Hematopoietic multipotent progenitor cell treated with erythropoietin and hydrocortisone succinate and interleukin-3 and kit ligand, for 4 days (in vitro differentiated cells): ENCODE measurements at regions not wholly inside any gene's neighbourhood (a gene's known extent, or its start where the extent isn't known, plus 50 kb on each side); places are given as distances from the start of the nearest gene placed in this dataset.

Experiments used
- DNase-seq: peaks from one replicate; pipeline ENCODE4 v3.0.0-alpha.2; 2015

DNA sequence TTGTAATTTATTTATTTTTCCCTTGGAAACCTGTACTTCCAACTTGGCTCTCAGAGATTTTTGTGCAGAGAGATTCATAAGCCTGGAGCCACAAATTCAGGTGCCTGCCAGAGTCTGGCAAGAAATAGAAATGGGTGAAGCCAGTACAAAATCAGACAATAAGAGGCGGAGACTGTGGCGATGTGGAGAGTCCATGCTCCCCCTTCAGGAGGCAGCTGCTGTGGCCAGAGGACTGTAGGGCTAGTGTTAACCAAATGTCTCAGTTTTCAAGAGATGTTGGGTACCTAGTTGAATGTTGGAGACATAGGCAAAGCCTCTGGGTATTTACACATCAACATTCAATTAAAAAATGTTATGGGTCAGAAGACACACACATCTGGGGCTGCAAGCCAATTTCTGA lies 208.6 kb downstream of the PSAT1 start:
- DNase-seq, result no peak

DNA sequence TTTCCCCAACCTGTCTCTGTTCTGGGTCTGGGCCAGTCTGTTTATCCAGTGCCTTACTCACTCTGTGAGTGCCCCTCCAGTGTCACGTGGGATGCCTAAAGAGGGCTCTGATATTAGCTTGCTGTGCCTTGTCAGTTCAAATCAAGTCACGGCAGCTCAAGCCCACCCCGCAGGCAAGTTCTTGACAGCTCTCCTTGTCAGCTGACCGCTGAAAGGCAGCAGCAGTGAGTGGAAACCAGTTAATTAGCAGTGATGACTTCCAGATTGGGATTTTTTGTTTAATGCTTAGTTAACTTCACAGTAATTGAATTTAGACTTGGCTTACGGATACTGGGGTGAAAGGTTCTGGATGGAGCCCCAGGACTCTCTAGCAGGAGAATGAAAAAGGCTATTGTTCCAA lies 210.1 kb downstream of the PSAT1 start:
- no peak for DNase-seq

DNA sequence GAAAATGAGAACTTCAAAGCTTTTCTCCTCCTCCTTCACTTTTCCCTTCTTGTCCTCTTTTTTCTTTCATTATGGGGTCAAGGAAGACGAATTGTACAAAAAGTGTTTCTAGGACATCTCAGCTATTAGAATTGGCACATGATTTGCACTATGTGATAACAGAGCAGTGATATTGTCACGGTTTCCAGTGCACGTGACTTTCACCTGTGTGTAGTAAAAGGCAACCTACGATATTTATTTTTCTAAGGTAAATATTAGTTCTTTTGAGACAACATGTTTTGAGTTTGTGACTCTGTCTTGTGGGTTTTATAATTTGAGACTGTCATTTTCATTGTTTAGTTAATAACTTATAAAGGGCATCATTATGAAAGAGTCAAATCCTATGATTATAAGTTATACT lies 213.1 kb downstream of the PSAT1 start:
- DNase-seq, result no peak

DNA sequence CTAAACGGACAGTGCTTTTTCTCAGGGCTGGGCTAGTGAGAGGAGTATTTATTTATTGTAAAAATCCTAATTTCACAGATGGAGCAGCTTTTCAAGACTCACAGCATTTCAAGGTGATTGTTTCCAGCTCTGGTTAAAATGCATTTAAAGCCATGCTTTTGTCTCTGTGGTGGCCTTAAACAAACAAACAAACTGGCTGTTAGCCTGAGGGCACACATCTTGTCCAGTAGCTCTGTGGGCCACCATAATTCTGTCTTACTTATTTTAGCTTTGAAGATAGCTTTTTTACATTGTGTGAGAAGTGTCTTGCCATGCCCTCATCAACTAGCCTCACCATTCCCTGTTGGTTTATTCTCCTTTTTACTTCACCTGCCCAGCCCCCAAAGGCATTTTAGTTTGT lies 218.2 kb downstream of the PSAT1 start:
- no peak for DNase-seq

DNA sequence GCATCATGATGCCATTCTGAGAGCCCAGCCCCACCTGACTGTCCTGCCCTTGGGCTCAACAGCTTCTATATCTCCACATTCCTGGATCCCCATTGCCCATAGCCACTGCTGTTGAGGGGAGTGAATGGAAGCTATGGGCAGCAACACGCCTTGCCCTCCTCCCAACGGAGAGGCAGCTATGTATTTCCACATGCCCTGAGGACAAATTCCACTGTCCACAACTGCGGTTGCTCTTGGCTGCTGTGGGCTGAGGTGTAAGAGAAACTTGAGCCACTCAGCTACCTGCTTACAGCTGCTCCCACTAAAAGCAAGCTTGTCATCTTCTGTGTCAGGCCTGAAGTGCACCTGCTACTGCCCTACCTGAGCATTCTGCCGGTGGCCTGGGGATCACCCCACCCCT lies 222.9 kb downstream of the PSAT1 start:
- DNase-seq, result no peak

DNA sequence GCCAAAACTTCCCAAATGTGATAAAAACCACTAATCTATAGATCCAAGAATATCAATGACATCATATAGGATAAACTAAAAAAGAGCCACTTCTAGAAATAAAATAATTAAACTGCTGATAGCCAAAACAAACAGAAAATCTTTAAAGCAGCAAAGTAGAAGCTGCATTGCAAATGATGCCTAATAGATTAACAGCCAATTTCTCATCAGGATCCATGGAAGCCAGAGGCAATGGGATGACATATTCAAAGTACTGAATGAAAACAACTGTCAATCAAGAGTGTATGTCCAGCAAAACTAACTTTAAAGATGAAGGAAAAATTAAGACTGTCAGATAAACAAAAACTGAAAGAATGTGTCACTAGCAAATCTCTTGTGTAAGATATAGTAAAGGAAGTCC lies 224.8 kb downstream of the PSAT1 start:
- DNase-seq, result no peak

DNA sequence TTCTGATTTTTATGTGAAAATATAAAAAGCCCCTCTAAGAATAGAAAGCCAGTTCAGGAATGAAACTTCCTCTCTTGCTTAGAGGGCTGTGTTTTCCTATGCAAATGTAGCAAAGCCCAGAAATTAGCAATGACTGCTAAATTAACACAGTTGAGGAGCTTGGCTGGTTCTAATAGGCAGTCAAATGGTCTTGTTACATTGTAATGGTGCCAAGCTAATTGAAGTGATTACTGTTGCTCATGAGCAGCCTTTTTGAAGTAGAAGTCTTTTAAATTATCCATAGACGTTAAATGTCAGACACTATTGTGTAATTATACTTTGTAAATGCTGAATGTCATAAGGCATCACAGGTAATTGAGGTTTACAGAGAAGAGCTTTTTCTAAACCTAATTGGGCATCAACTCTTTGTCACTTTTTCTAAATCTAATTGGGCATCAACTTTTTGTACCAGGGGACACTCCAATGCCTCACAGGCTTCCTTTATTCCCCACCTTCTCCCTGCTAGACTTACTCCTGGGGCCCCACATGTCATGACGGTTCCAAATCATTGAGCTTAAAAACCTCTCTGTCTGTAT lies 229.1 kb downstream of the PSAT1 start:
- no peak for DNase-seq

DNA sequence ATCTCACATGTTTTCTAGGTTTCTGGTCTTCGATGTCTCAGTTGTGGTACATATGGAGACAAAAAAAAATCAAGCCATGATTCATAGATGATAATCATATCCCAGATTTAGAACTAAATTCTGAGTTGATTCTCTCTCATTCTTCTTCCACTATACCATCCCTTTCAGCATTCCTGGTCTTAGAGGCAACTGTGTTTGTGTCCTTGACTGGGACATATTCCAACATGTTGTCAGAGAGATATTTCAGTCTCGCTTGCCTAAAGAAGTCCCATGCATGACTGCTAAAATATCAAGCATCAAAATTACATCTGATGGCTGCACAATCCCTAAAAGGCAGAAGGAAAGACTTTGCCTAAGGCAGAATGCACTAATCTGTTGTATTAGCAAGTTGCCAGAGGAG lies 236.6 kb downstream of the PSAT1 start:
- DNase-seq, result no peak

DNA sequence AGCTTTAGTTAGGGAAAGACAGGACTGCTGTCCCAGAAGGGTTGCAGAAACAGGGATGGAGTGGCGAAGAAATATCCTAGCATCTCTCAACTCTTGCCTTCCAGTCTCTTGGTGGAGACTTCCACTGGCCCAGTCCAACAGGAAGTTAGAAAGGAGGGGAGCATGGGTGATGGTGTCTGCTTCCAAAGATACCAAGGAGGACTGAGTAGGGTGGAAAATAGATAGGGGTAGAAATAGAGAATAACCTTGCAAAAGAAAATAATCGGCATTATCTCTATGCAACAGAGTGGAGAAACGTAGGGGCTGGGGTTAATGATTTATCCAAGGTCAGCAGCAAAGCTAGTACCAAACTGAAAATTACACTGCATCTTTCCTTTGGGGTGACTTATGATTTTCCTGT lies 242.3 kb downstream of the PSAT1 start:
- peak; percentile 65 for DNase-seq

DNA sequence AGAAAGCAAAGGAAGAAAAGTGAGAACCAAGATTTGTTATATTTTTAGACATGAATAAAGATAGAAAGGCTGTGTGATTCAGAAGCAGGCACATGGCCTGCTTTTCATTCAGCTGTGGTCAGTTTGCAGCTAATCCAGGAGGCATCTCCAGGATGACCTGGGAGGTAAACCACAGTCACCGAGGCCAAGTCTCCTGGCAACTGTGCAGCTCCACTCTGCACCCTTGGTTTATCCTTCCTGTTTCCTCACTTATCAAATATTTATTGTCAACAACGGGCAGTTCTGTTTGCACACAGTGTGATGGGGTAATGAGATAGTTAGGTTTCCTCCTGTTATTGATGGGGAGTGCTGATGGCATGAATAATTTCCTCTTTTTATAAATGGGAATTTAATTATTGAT lies 243.0 kb downstream of the PSAT1 start:
- DNase-seq, result no peak

DNA sequence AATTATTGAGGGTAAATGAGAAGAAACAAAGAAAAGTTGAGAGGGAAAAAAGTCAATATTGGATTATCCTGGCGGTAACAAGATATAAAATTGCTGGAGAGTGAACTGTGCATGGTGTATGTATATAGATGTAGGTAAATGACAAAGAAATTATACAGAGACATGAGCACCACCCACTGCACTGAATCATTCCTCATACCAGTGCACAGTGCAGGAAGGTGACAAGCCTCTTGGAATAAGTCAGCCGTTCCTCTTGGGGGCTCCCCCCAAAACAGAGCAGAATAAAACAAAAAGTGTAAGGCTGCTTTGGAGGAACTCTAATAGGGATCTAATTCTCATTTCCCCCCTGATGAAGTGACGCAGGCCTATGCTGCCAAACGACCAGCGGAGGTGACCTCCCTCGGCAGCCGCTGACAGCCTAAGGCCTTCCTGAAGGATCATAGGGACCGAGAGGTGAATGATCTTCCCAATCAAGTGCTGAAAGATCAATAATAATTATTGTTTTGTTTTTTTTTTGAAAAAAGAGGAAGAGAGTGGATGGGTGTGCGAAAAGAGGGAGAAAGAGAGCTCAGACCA lies 245.0 kb downstream of the PSAT1 start:
- DNase-seq, result no peak

DNA sequence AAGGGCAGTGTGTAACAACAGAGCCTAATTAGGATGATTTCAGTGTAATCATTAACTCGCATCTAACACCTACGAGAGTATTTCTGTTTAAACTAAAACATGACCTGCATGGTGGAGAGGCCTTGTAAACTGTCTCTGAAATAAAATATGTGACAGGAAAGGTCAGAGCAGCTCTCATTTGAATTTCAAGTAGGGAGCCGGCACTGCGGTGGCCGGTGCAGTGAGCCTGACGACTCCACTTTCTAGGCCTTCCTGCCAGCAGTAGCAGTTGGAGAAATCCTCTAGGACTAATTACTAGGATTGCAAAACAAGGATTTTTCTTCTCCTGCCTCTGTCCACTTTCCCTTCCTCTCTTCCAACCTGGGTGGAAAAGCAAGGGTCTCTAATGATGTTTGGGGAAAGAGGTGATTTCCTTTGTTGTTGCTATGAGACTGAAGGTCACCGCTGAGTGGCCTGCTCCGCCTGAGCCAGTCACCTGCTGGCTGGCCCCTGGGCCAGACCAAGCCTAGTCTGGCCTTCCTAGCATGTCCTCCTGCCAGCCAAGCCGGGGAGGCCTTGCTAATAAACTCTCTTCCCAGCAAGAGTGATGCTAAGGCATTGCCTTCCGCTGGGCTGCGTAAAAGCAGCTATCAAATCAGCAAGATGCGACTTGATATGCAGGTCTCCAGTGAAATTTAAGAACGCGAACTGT lies 245.7 kb downstream of the PSAT1 start:
- no peak for DNase-seq

DNA sequence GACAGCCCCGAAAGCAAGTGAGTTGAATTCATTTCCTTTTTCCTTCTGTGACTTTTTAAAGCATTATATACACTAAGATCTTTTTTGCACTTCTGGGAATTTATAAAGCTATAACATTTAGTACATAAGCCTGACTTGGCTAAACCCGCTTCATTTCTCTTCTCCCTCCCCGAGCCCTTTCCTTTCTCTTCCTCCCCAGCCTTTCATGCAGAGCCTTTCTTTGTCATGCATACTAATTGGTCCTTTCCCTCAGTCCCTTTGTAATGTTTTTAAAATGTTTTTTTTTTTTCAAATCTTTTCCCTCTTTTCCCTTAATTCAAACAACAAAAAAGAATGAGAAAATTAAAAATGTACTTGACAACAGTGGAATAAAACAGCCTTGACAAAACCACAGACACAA lies 246.4 kb downstream of the PSAT1 start:
- DNase-seq, result no peak

DNA sequence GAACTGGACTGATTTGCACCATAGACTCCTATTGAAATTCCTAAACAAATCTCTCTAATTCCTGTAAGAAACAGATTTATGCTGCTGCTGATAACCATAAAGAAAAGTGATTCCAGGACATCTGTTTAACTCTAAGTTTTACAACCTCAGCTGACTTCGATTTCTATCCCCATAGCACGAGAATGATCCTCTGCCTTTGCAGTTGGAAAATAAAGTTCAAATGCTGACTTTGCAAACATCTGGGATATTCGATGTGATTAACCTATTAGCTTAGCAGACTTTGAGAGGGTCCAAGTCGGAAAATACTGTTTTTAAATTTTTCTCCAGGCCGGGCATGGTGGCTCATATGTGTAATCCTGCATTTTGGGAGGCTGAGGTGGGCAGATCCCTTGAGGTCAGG lies 247.3 kb downstream of the PSAT1 start:
- no peak for DNase-seq

DNA sequence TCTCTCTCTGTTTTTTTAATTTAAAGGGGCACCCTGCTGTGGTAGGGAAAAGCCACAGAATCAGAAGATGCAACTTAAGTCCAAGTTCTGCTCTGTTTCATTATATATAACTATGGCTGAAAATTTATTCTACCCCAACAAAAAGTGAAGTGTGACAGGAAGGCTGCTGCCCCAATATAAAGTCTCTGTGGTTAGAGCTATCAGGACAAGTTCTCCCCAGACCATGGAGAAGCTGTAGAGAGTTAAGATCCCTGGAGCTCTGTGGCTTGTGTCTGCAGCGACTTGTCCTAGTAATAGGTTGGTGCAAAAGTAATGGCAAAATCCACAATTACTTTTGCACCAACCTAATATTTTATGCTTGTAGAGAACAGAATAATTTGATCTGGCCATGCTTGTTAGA lies 250.9 kb downstream of the PSAT1 start:
- DNase-seq, result peak; percentile 82

DNA sequence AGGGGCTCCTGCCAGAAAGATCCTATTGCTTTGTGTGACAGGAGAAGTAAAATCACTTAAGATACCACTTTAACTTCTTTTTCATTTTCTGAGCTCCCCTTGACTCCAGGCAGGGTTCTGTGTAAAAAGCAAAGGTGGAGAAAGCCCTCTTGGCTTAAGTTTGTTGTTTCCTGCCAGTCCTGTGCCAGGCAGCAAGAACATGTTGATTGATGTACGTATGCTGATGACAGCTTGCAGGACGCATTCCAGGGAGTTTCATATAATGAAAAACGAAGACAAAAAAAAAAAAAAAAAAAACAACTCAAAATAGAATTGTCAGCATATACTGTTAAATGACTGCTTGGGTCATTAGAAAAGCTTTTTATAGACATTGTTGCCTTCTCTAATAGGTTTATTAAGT lies 251.7 kb downstream of the PSAT1 start:
- DNase-seq, result no peak

DNA sequence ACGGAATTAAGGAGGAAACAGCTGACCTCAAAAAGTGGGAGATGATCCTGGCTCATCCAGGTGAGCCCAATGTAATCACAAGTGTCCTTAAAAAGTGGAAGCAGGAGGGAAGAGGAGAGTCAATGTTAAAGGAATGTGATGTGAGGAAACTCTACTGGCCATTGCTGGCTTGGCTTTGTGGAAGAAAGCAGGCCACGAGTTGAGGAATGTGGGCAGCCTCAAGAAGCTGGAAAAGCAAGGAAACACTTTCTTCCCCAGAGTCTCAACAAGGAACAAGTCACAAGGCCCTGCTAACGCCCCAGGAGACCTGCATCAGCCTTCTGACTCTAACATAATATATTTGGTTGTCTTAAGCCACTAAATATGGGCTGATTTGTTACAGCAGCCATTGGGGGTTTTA lies 252.8 kb downstream of the PSAT1 start:
- DNase-seq, result no peak

DNA sequence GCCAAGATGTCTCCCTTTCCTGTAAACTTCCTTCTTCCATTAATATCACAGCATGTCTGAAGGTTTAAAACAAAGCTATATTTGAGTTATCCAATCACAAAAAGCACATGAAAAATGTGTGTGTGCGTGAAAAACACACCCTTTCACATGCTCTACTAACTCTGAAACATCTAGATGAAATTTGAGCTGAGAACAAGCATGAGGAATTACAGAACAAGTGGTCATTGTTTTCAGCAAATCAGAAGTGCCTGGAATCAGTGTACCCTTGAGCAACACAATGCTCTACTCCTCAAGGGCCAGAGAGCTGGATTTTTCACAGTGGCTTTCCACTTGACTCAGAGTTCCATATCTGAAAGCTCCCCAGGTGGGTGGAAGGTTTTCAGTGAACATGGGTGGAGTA lies 255.9 kb downstream of the PSAT1 start:
- no peak for DNase-seq

DNA sequence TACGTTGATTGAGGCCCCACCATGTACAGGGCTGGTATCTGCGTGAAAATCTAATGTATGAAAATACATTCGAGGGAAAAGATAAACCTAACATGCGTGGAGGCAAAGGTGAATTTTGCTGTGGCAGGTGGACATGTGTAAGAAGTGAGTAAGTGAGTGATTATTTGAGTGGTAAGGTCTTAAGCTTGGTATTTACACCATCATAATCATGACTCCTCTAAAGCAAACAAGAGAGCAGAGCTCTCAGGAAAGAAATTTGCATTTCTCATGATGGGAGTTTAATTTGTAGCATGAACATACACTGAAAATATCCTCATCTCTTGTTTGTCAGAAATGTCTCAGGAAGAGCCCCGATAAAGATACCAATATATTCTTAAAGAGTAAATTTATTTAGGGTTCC lies 260.6 kb downstream of the PSAT1 start:
- DNase-seq, result no peak

DNA sequence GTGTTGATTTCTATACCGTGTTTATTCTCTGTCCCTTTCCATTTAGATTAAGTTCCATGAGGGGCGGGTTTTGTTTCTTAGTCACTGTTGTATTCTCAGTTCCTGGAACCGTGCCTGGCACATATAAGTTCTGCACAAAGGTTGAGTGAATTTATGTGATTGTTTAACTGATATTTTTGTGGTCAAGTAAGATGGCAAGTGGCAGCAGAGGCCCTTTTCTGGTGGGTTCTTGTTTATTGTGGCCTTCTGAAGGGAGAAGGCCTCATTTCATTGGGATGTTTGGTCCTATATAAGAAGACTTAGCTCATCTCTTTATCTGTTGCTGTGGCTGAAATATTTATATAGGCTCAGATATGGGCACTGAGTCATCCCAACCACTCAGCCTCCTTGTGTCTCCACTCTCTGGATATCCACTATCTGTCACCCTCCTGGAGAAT lies 262.5 kb downstream of the PSAT1 start:
- DNase-seq, result no peak

DNA sequence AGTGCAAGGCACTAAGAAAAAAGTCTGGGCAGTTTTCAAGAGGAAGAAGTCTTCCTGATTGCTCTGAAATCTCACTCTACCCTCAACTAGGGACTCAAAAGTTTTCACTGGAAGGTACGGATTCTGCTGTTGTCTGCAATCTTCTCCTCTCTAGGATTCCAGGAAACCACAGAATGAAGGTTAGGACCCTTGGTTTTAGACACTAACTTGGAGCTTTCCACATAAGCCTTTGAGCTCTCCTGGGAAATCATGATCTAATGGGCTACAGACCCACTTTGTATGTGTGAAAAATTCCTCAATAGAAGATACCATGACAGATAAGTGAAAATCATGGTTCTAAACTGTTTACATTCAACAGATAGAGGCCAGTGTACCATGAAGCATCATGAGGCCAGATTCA lies 265.1 kb downstream of the PSAT1 start:
- no peak for DNase-seq

DNA sequence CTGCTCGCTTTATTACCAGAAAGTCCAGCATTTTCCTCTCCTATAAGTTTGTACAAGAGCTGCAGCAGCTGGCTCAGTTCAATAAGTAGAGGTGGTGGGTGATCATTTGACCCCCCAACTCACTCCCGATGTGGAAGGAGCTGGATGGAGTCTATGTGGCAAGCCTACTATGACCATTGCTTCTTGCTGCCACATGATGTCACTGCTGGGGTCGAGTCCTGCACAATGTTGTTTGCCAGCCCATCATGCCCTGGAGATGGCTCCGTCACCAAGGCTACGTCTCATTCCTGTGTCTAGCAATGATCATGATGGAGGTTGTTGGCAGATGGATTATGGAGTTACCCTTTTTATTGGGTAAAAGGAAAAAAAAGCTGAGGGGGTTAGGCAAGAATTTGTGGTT lies 266.3 kb downstream of the PSAT1 start:
- no peak for DNase-seq

DNA sequence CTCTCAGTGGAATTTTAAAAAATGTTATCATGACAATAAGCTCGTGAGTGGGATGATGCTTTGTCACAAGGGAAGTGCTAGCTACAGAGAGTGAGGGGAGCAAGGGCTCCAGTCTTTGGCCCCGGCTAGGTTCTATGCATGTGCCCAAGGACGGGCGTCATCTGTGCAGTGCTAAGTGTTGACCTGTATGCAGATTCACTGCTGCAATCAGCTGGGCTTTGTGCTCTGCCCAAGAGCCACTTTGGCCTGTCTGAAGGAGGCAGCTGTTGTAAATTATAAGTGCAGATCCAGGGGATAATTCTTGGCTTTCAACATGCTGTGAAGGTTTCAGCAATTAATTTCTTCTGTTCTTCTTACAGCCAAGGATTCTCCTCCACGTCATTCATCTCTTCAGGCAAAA lies 268.6 kb downstream of the PSAT1 start:
- DNase-seq, result no peak

DNA sequence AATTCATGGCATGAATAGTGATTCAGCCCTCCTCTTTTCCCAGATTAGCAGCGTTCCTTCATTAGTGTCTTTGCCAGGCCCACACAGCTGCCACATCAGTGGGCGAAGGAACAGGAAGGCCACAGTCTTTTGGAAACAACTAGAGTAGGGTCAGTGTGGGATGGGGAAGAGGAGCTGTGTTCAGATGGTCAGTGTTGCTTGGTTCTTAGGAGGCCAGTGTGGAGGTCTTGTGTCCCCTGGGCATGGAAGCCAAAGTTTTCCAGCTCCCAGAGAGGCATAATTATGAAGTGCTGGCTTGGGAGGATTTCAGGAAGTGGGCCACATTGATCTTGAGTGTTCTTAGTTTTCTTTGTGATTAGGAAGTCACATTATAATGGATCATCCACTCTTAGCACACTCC lies 269.6 kb downstream of the PSAT1 start:
- DNase-seq, result no peak
